Smooth muscle cell (in vitro differentiated cells): ENCODE measurements at regions not wholly inside any gene's neighbourhood (a gene's known extent, or its start where the extent isn't known, plus 50 kb on each side); places are given as distances from the start of the nearest gene placed in this dataset.

Source experiments
- DNase-seq: peaks from one replicate; lab custom pipeline; 2025; ENCODE audit not compliant: unreplicated experiment; lab: John Stamatoyannopoulos, UW
- H2AFZ ChIP-seq: fragments of 200-600 bp; sonication (generic); 2 replicates; pipeline ENCODE4 v1.6.0; 2016; ENCODE audit warnings: antibody characterized with exemption, low read depth, mild to moderate bottlenecking
- H3F3A ChIP-seq: fragments of 200-600 bp; sonication (generic); 2 replicates; pipeline ENCODE4 v1.6.0; 2017; ENCODE audit warnings: antibody characterized with exemption, low read depth
- H3K27ac ChIP-seq: fragments of 200-600 bp; sonication (generic); 2 replicates; pipeline ENCODE4 v1.5.1; 2016; ENCODE audit warnings: low read depth, mild to moderate bottlenecking
- H3K27me3 ChIP-seq: fragments of 200-600 bp; sonication (generic); 2 replicates; pipeline ENCODE4 v1.6.1; 2016; ENCODE audit warnings: low read depth, mild to moderate bottlenecking
- H3K36me3 ChIP-seq: fragments of 200-600 bp; sonication (generic); 2 replicates; pipeline ENCODE4 v1.5.1; 2016; ENCODE audit warnings: low read depth
- H3K4me1 ChIP-seq: fragments of 200-600 bp; sonication (generic); 2 replicates; pipeline ENCODE4 v1.5.1; 2016; ENCODE audit warnings: low read depth
- H3K4me2 ChIP-seq: fragments of 200-600 bp; sonication (generic); 2 replicates; pipeline ENCODE4 v1.6.0; 2016; ENCODE audit warnings: mild to moderate bottlenecking
- H3K4me3 ChIP-seq: fragments of 200-600 bp; sonication (generic); 2 replicates; pipeline ENCODE4 v1.5.1; 2016; ENCODE audit warnings: mild to moderate bottlenecking
- H3K79me2 ChIP-seq: fragments of 200-600 bp; sonication (generic); 2 replicates; pipeline ENCODE4 v1.6.0; 2016; ENCODE audit warnings: low read depth, mild to moderate bottlenecking
- H3K9ac ChIP-seq: fragments of 200-600 bp; sonication (generic); 2 replicates; pipeline ENCODE4 v1.6.0; 2016; ENCODE audit warnings: low read depth
- H3K9me3 ChIP-seq: fragments of 200-600 bp; sonication (generic); replicated peaks from 2 replicates; pipeline ENCODE4 v1.5.1; 2016; ENCODE audit warnings: low read depth
- H4K20me1 ChIP-seq: fragments of 200-600 bp; sonication (generic); 2 replicates; pipeline ENCODE4 v1.6.0; 2016; ENCODE audit warnings: low read depth
- WGBS: methylation state at CpG from one replicate; pipeline ENCODE4 v1.1.7; 2016; ENCODE audit warnings: low lambda C conversion rate; 5-methylcytosine and 5-hydroxymethylcytosine counted together
- TF ChIP-seq, protein P1 (sequence below): fragments of 200-600 bp; sonication (generic); IDR thresholded peaks from 2 replicates; pipeline ENCODE4 v1.5.1; 2017; ENCODE audit warnings: borderline replicate concordance, mild to moderate bottlenecking, antibody characterized with exemption; ENCODE audit not compliant: insufficient read depth, poor library complexity, severe bottlenecking

DNA sequence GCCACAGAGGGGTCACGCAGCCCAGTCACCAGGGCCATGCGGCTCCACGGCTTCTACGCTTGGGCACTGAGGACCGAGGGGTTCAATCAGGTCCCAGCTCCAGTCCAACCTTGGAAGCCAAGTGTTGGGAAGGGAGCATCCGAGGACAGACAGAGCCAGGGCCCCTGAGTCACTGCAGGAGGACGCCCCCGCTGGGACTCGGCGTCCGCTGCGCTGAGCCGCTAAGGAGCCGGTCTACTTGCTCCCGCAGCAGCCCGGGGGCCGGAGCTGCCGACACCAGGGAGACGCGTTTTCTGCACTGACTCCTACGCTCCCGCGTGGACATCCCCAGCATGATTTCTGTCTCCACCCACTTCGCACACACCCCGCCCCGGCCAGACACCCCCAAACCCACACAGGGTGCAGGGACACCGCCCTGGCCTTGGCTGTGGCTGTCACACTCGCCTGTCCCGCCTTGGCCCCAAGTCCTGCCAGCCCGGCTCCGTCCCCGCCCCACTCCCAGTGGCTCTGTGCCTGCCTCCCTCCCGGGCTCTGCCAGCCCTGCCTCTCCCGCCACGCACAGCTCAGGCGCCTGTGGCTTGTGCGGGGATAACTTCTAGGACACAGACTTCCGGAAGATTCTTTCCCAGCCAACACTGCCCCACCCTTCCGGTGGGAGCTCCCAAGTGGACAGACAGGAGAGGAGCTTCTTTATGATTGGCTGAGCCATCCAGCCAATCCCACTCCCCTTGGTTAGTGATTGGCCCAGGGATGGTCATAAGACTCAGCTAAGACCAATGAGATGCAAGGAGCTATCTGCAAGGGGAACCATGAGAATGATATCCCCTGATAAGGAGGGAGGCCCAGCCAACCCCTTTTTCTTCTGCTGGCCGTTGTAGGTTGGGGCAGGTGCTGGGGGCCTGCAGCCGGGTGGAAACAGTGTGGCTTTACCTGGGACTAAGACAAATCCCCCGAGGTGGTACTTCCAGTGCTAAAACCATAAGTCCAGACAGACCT is 118.9 kb upstream of the SFSWAP start:
- Histone ChIP-seq H3K79me2 (no peaks in the 10 kb centered on the region), H3K4me3 (no peak overlapping the region), H3K36me3 (no peaks in the 10 kb centered on the region), H3K27me3 (no peaks in the 10 kb centered on the region), H4K20me1 (no peaks in the 10 kb centered on the region), H3K9me3 (no peaks in the 10 kb centered on the region), H3K27ac (no peak overlapping the region), H3K4me1 (no peaks in the 10 kb centered on the region), H2AFZ (no peak overlapping the region), H3K4me2 (no peak overlapping the region), H3F3A (no peaks in the 10 kb centered on the region), H3K9ac (no peak overlapping the region)
- no peak for DNase-seq
- 96% methylated on average over 24 of the region's 42 CpGs for WGBS
- TF ChIP-seq, protein P1, sequence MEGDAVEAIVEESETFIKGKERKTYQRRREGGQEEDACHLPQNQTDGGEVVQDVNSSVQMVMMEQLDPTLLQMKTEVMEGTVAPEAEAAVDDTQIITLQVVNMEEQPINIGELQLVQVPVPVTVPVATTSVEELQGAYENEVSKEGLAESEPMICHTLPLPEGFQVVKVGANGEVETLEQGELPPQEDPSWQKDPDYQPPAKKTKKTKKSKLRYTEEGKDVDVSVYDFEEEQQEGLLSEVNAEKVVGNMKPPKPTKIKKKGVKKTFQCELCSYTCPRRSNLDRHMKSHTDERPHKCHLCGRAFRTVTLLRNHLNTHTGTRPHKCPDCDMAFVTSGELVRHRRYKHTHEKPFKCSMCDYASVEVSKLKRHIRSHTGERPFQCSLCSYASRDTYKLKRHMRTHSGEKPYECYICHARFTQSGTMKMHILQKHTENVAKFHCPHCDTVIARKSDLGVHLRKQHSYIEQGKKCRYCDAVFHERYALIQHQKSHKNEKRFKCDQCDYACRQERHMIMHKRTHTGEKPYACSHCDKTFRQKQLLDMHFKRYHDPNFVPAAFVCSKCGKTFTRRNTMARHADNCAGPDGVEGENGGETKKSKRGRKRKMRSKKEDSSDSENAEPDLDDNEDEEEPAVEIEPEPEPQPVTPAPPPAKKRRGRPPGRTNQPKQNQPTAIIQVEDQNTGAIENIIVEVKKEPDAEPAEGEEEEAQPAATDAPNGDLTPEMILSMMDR = no peak

DNA sequence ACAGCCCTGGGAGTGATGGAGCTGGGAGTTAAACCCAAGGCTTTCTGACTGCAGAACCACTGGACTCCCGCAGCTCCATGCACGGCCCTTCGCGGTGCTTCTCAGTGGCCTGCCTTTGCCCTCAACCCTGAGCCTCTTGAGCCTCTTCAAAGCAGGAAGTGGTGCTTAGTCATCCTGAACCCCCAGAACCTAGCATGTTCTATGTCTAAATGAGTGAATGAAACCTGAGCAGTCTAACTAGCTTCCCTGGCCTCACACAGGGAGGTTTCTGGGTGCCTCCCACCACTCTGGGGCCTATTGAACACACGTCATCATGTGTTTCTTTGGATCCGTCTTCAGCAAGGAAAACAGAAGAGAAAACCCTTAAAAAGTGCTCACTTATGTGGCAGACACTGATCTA is 117.9 kb upstream of the SFSWAP start:
- Histone ChIP-seq H3K4me2 (no peak overlapping the region), H3K79me2 (no peaks in the 10 kb centered on the region), H3K27ac (no peak overlapping the region), H3K4me1 (no peaks in the 10 kb centered on the region), H4K20me1 (no peaks in the 10 kb centered on the region), H3K27me3 (no peaks in the 10 kb centered on the region), H2AFZ (no peak overlapping the region), H3K4me3 (no peak overlapping the region), H3K9me3 (no peaks in the 10 kb centered on the region), H3F3A (no peaks in the 10 kb centered on the region), H3K36me3 (no peaks in the 10 kb centered on the region), H3K9ac (no peak overlapping the region)
- TF ChIP-seq, protein P1 = no peak
- 87% methylated on average over 6 of the region's 6 CpGs for WGBS
- DNase-seq = no peak

DNA sequence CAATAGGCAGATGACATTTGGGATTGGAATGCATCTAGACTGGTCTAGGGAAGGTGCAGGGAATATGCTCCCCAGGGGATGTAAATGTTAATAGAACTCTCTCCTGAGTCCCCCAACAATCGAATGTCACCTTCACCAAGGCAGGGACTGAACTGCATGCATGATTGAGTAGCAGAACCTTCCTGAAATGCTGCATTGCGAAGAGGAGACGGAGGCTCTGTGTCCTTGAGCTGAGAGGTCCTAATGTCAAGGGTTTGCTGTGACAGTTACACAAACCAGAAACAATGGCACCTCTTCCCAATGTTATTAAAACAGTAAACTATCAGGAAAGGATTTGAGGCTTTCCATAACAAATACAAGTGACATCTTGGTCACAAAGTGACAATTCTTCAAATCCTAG is 117.5 kb upstream of the SFSWAP start:
- no peak for DNase-seq

More for the DNA sequence above, 117.5 kb upstream of the SFSWAP start:
- Histone ChIP-seq H3K27ac (no peak overlapping the region), H3K79me2 (no peaks in the 10 kb centered on the region), H3K27me3 (no peaks in the 10 kb centered on the region), H3K9me3 (no peaks in the 10 kb centered on the region), H3F3A (no peaks in the 10 kb centered on the region), H4K20me1 (no peaks in the 10 kb centered on the region), H3K4me2 (no peak overlapping the region), H3K4me1 (no peaks in the 10 kb centered on the region), H3K36me3 (no peaks in the 10 kb centered on the region), H3K4me3 (no peak overlapping the region), H3K9ac (no peak overlapping the region), H2AFZ (no peak overlapping the region)
- WGBS = 66% methylated on average over 3 of the region's 3 CpGs
- TF ChIP-seq, protein P1 = no peak
